GM18505 (cell line): ENCODE measurements at regions not wholly inside any gene's neighbourhood (a gene's known extent, or its start where the extent isn't known, plus 50 kb on each side); places are given as distances from the start of the nearest gene placed in this dataset.
A peak's percentile ranks its signal among the peaks of the same experiment; 100 is the strongest.

Experiments used
- ATAC-seq: cut with Tn5 transposase; IDR thresholded peaks from one replicate; pipeline ENCODE4 v1.9.1; 2021; ENCODE audit not compliant: unreplicated experiment
- POLR2A ChIP-seq: IDR thresholded peaks from 4 replicates; pipeline ENCODE4 v1.6.1; 2011; ENCODE audit warnings: borderline replicate concordance; ENCODE audit not compliant: insufficient read depth, insufficient read length; ENCODE audit errors: extremely low read depth

DNA sequence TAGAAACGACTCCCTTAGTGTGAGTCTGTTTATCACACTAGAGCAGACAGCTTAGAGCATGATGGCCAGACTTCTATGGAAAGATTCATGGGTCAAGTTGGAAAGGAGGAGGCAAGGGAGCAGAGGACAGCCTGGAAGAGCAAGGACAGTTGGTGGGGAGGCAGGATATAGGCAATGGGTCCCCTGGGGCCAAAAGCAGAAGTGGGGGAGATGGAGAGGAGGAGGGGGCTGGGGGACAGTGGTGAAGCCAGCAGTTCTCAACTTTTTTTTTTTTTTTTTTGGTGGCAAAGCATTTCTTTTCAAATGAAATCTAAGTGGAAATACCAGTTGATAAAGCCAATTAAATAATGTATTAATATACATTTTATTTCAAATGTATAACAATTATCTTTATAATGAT, 197.9 kb downstream of the HRH4 start:
- ATAC-seq, result no peak
- no peak for TF ChIP-seq POLR2A

DNA sequence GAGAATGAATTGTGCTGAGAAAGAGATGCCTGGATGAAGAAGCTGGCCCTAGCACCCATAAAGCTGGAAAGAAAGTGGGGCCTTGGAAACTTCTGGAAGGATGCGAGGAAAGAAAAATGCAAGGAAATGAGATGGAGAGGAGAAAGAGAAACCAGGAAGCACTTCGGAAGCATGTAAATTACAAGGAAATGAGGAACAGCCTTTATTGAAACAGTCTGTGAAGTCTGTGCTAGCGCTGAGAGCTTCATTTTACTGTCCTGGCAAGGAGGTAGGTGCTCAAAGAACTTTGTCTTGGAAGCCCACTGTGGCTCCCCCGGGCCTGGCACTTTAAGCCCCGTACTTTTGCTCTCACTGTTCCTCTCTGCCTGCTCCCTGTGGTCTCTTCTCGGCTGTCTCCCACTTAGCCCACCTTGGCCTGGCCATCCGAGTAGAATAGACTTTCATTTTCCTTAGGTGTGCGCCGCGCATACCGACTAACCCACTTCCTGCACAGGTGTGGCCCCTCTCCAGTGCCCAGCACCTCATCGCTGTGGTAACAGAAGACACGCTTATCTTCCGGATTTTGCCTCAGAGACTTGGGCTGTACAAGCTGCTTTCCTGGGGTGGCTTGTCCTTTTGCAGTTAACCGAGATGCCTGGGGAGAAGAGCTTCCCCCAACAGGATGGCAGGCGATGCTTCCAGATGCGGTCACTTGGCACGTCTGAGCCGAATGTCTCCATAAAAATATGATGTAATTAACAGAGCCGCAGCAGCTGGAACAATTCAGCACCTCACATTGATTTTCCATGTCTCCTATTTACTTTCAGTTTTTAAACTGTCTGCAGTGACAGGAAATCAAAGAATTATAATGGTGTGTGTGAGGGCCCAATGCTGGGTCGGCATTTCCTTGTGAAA, 199.6 kb downstream of the HRH4 start:
- ATAC-seq, result peak; percentile 76
- TF ChIP-seq POLR2A, result no peak

DNA sequence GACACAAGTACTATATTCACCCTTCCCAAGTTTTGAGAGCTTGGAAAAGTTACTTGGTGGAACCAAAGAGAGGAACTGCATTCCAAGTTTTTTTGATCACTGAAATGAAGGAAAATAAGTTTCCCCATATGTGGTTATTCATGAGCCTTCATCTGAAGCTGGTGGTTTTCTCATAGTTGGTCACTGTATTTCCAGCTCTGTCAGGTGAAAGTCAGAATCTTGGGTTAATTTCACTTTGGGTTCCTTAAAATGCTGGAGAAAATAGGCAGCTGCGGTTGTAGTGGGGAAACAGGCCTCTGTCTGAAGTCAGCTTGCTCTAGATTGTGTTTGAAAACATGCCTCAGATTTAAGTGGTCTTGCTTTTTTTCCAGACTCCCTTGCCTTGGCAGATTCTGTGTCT, 200.5 kb downstream of the HRH4 start:
- no peak for TF ChIP-seq POLR2A
- no peak for ATAC-seq

GRCh38 chr18:24662412-24662821, 202.0 kb downstream of the HRH4 start:
- TF ChIP-seq POLR2A, result no peak
- ATAC-seq, result no peak

DNA sequence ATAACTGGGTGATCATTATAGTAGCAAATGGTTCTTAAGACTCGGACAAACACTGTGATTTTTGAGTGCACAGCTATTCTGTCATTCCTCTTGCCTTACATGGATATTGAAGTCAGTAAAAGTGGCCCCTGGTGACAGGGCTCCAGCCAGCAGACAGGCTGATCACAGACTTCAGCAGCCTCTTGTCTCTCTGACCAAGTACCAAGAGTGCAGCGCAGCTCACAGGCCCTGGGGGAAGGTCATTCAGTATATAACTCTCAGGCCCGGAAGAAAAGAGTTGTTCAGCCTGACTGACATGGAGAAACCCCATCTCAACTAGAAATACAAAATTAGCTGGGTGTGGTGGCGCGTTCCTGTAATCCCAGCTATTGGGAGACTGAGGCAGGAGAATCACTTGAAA, 202.6 kb downstream of the HRH4 start:
- TF ChIP-seq POLR2A, result no peak
- no peak for ATAC-seq

GRCh38 chr18:24669015-24669414, 208.6 kb downstream of the HRH4 start:
- TF ChIP-seq POLR2A, result no peak
- no peak for ATAC-seq

GRCh38 chr18:24669502-24669901, 209.1 kb downstream of the HRH4 start:
- no peak for ATAC-seq
- no peak for TF ChIP-seq POLR2A

- no peak for TF ChIP-seq POLR2A
- ATAC-seq, result no peak
These were observed 211.9 kb downstream of the HRH4 start for GRCh38 chr18:24672165-24672941.

DNA sequence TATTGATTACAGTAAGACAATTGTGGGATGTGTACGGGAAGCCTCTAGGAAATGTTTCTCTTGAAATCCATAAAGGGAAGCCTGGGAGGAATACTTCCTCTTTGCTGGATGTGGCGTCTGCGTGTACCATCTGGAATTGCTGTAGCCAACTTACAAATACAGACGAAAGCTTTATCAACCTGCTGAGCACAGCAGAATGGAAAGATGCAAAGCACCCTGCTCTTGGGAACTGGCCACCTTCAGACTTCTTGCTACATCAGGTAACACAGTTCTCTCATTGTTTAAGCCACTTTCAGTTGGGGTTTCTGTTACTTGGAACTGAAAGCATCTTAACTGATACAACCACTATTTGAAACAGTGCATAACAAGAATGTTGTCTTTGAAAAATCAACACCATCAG, 213.8 kb downstream of the HRH4 start:
- TF ChIP-seq POLR2A, result no peak
- no peak for ATAC-seq

DNA sequence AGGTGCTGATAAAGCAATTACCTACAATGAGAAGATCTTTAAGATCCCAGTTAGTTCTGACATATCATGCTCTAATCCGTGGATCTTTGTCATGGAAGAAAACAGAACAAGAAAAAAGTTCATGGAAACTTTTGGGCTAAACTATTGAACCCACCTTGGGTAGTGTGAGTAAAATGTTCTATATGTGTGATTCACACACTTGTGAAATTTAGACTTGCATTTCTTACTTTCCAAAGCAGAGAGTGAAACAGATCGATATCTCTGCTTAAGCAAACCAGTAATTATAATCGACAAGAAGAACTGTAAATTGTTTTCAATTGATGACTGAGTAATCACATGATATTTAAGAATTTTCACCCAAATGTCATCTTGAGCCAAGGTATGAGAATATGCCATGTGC, 214.2 kb downstream of the HRH4 start:
- TF ChIP-seq POLR2A, result no peak
- no peak for ATAC-seq

DNA sequence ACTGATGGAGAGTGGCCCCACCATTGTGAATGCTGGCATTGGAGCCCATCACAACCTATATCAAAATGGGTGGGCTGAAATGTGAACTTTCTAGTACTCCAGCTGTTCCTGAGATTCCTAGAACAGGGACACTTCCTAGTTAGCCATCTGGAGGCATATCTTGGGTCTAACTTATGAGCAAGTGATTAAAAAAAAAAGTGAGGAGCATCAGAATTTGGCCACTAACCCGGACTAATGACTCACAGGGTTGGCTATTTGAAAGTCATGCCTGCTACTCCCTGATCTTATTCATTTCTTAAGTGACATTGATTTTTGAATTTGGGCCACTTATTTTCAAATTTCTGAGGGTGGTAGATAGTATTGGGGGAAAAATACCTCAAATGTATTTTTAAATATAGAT, 216.6 kb downstream of the HRH4 start:
- no peak for TF ChIP-seq POLR2A
- no peak for ATAC-seq

GRCh38 chr18:24678107-24678506, 217.7 kb downstream of the HRH4 start:
- no peak for ATAC-seq
- TF ChIP-seq POLR2A, result no peak

DNA sequence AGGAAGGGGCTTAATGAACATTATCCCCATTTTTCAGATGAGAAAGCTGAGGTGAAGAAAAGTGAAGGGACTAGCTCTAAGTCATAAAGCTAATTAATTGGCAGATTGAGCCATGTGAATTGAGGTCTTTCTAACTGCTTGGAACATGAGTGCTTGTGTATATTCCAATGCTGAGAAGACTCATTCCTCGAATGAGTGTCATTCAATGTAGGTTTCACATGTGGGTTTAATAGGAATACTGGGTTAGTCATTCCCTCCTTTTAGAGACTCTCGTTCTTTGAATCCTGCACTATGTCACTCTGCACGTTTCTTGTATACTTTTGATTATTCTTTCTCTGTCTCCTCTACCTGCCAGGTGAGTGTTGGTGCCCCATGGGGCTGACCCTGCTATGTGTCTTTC, 218.2 kb downstream of the HRH4 start:
- no peak for ATAC-seq
- no peak for TF ChIP-seq POLR2A

- TF ChIP-seq POLR2A, result no peak
- ATAC-seq, result no peak
These were observed 218.6 kb downstream of the HRH4 start for GRCh38 chr18:24679062-24679461.

DNA sequence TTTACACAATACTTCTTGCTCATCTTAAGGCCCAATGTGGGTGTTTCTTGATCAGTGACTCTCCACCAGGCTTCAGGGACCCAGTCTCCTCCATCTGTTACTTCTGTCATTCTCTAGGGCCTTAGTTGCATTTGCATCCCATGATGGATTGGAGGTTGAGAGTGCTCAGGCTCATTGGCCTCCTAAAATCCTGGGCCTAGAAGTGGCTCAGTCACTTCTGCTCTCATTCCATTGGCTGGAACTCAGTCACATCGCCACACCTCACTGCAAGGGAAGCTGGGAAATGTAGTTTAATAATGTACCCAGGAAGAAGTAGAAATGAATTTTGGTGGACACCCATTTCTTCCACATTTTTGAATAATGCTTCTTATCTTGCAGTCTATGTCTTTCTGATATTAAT, 223.5 kb downstream of the HRH4 start:
- no peak for TF ChIP-seq POLR2A
- ATAC-seq, result no peak
